Endothelial cell of umbilical vein (primary cell): ENCODE measurements at regions not wholly inside any gene's neighbourhood (a gene's known extent, or its start where the extent isn't known, plus 50 kb on each side); places are given as distances from the start of the nearest gene placed in this dataset.

Source experiments
- BruUV-seq: library from RNA; stranded (reverse); fragments of 400-500 nt; replicated peaks from 2 replicates; lab custom pipeline; 2021; lab: Mats Ljungman, UMichigan
- CTCF ChIA-PET: fragments of 300-600, 350-600 bp; sonication (Branson Sonifier 250); formaldehyde crosslinking; loops from one replicate; lab custom pipeline; 2021; ENCODE audit warnings: antibody characterized with exemption, inconsistent platforms; lab: Charles Lee
- POLR2A ChIA-PET: fragments of 300-600, 350-600 bp; sonication (Branson Sonifier 250); formaldehyde crosslinking; loops from one replicate; lab custom pipeline; 2021; ENCODE audit warnings: antibody characterized with exemption, inconsistent platforms; lab: Charles Lee
- DNase-seq: peaks from one replicate; pipeline ENCODE4 v3.0.0-alpha.2; 2011; ENCODE audit warnings: low read depth, low spot score
- FAIRE-seq: peaks from 2 replicates; lab custom pipeline; 2011; peaks lifted over from hg19 to GRCh38; lab: Jason Lieb, UNC
- H2AFZ ChIP-seq: 2 replicates; pipeline ENCODE4 v1.6.0; 2012; ENCODE audit warnings: low read depth, low read length, control low read depth, inconsistent platforms
- H3K27ac ChIP-seq: 2 replicates; pipeline ENCODE4 v1.5.1; 2011; ENCODE audit warnings: low read depth, mild to moderate bottlenecking, control low read depth, low read length, moderate library complexity; ENCODE audit not compliant: insufficient read depth
- H3K27me3 ChIP-seq, 2 experiments: 2 replicates each; pipeline versions ENCODE4 v1.6.0 to v1.6.1; 2011; ENCODE audit warnings: low read length in 2 of 2, mixed read lengths in 1 of 2; ENCODE audit not compliant: control insufficient read depth in 2 of 2, insufficient read depth in 2 of 2
- H3K36me3 ChIP-seq, 2 experiments: 2 replicates in 1 of 2; 3 replicates in 1 of 2; pipeline ENCODE4 v1.5.1; 2011; ENCODE audit warnings: low read length in 2 of 2, mild to moderate bottlenecking in 1 of 2, moderate library complexity in 1 of 2; ENCODE audit not compliant: control insufficient read depth in 2 of 2, insufficient read depth in 2 of 2; ENCODE audit errors: extremely low read depth in 1 of 2
- H3K4me1 ChIP-seq: 3 replicates; pipeline ENCODE4 v1.5.1; 2011; ENCODE audit warnings: mild to moderate bottlenecking, low read length; ENCODE audit not compliant: control insufficient read depth, insufficient read depth; ENCODE audit errors: extremely low read depth
- H3K4me2 ChIP-seq: 2 replicates; pipeline ENCODE4 v1.6.1; 2011; ENCODE audit warnings: low read length, control low read depth, mixed read lengths; ENCODE audit not compliant: insufficient read depth
- H3K4me3 ChIP-seq, 3 experiments: fragments of 200-600 bp in 1 of 3; sonication (generic), shearing (Covaris generic) in 1 of 3; replicated peaks in 1 of 3; 2 replicates each; pipeline ENCODE4 v1.5.1; 2011 to 2016; ENCODE audit warnings: control low read depth in 3 of 3, low read length in 3 of 3, mild to moderate bottlenecking in 2 of 3, inconsistent platforms in 1 of 3, low read depth in 1 of 3, moderate library complexity in 1 of 3; ENCODE audit not compliant: insufficient read depth in 1 of 3
- H3K79me2 ChIP-seq: 2 replicates; pipeline ENCODE4 v1.6.0; 2012; ENCODE audit warnings: low read length, inconsistent platforms; ENCODE audit not compliant: control insufficient read depth, insufficient read depth
- H3K9ac ChIP-seq: replicated peaks from 2 replicates; pipeline ENCODE3; 2011; ENCODE audit warnings: low read length, control low read depth; ENCODE audit not compliant: insufficient read depth; ENCODE audit errors: extremely low read depth
- H3K9me1 ChIP-seq: replicated peaks from 3 replicates; pipeline ENCODE4 v1.6.0; 2011; ENCODE audit warnings: mild to moderate bottlenecking, low read length; ENCODE audit not compliant: control insufficient read depth, insufficient read depth; ENCODE audit errors: extremely low read depth
- H3K9me3 ChIP-seq: replicated peaks from 2 replicates; pipeline ENCODE4 v1.5.1; 2012; ENCODE audit warnings: low read length, inconsistent platforms; ENCODE audit not compliant: control insufficient read depth, insufficient read depth
- H4K20me1 ChIP-seq: replicated peaks from 2 replicates; pipeline ENCODE3; 2011; ENCODE audit warnings: mild to moderate bottlenecking, low read length; ENCODE audit not compliant: control insufficient read depth, insufficient read depth; ENCODE audit errors: extremely low read depth
- EZH2 ChIP-seq: IDR thresholded peaks from 2 replicates; pipeline ENCODE4 v1.6.1; 2012; ENCODE audit warnings: borderline replicate concordance, low read depth, mild to moderate bottlenecking, moderate library complexity, low read length, inconsistent platforms; ENCODE audit not compliant: severe bottlenecking
- FOS ChIP-seq: IDR thresholded peaks from 2 replicates; pipeline ENCODE4 v1.6.1; 2011; ENCODE audit warnings: mild to moderate bottlenecking, low read length, moderate library complexity, borderline replicate concordance; ENCODE audit not compliant: insufficient read depth
- JUN ChIP-seq: IDR thresholded peaks from 2 replicates; pipeline ENCODE4 v1.6.1; 2011; ENCODE audit warnings: borderline replicate concordance, low read depth; ENCODE audit not compliant: insufficient read length, insufficient read depth
- POLR2A ChIP-seq: IDR thresholded peaks from 2 replicates; pipeline ENCODE4 v1.6.1; 2012; ENCODE audit warnings: low read depth, mild to moderate bottlenecking, control low read depth, low read length
- POLR2AphosphoS5 ChIP-seq: IDR thresholded peaks from 2 replicates; pipeline ENCODE4 v1.6.1; 2012; ENCODE audit warnings: low read depth, mild to moderate bottlenecking, control low read depth, low read length, moderate library complexity; ENCODE audit not compliant: insufficient read depth
- dilution Hi-C: fragments of 300-500 bp; cut with MboI; formaldehyde crosslinking; loops from one replicate; pipeline ENCODE4 v1.15.0; 2019; ENCODE audit warnings: low sequenced_read_pairs; ENCODE audit not compliant: extremely low pct_ligation_motif_present
- intact Hi-C: fragments of 100-400 bp; cut with micrococcal nuclease; formaldehyde crosslinking; loops from one replicate; pipeline ENCODE4 v1.10.0; 2022
- TF ChIP-seq, protein P1 (sequence below), 2 donors: IDR thresholded peaks; 1 replicate in 1 of 2; 2 replicates in 1 of 2; pipeline ENCODE4 v1.5.1; 2011; ENCODE audit warnings: low read length in 2 of 2, mild to moderate bottlenecking in 2 of 2, moderate library complexity in 2 of 2, control low read depth in 1 of 2, inconsistent platforms in 1 of 2, low read depth in 1 of 2; ENCODE audit not compliant: insufficient read depth in 1 of 2; ENCODE audit errors: extremely low read depth in 1 of 2
- TF ChIP-seq, protein P2 (sequence below): IDR thresholded peaks from 2 replicates; pipeline ENCODE4 v1.6.1; 2011; ENCODE audit not compliant: insufficient read depth, insufficient read length

DNA sequence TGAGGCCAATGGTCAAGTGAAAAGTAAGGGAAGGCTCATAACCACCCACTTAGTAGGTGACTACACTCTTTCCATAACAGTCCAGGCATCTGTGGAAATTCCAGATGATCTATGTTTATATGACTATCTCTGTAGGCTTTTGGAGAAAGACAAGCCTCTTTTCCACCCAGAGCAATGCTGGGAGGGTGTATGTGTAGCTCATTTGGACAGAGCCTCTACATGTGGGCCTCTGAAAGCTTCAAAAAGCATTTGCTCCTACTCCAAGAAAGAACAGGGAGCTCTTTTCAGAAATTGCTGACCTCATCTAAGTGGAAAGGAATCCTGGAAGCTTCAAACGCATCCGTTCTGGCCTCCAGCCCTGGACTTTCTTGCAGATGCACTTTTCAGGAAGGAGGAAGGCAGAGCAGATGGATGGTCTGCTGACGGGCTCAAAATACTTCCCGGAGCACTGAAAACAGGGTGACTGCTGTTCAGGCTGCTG, 308.7 kb downstream of the LRATD1 start:
- Histone ChIP-seq H3K27ac (no peak overlapping the region), H2AFZ (no peak overlapping the region), H3K9me1 (no peaks in the 10 kb centered on the region), H3K4me2 (no peak overlapping the region), H3K4me1 (no peaks in the 10 kb centered on the region), H3K79me2 (no peaks in the 10 kb centered on the region), H3K36me3 (no peaks in the 10 kb centered on the region), H3K4me3 (no peak overlapping the region), H3K9me3 (peaks cover 3% of the 10 kb centered on the region), H3K27me3 (no peaks in the 10 kb centered on the region), H4K20me1 (no peaks in the 10 kb centered on the region), H3K9ac (no peak overlapping the region)
- intact Hi-C loops (no loop called here), dilution Hi-C loops (no loop called here)
- BruUV-seq = no TSS peak
- TF ChIP-seq, protein P1, sequence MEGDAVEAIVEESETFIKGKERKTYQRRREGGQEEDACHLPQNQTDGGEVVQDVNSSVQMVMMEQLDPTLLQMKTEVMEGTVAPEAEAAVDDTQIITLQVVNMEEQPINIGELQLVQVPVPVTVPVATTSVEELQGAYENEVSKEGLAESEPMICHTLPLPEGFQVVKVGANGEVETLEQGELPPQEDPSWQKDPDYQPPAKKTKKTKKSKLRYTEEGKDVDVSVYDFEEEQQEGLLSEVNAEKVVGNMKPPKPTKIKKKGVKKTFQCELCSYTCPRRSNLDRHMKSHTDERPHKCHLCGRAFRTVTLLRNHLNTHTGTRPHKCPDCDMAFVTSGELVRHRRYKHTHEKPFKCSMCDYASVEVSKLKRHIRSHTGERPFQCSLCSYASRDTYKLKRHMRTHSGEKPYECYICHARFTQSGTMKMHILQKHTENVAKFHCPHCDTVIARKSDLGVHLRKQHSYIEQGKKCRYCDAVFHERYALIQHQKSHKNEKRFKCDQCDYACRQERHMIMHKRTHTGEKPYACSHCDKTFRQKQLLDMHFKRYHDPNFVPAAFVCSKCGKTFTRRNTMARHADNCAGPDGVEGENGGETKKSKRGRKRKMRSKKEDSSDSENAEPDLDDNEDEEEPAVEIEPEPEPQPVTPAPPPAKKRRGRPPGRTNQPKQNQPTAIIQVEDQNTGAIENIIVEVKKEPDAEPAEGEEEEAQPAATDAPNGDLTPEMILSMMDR (IDR thresholded peaks at IDR 0.05; ENCODE audit: extremely low read depth in 1 of 2, insufficient read depth in 1 of 2, low read depth in 1 of 2, low read length in 2 of 2) = no peak
- ChIA-PET CTCF (no interaction called here), POLR2A (no interaction called here)
- DNase-seq (no peak), FAIRE-seq (no peak)

DNA sequence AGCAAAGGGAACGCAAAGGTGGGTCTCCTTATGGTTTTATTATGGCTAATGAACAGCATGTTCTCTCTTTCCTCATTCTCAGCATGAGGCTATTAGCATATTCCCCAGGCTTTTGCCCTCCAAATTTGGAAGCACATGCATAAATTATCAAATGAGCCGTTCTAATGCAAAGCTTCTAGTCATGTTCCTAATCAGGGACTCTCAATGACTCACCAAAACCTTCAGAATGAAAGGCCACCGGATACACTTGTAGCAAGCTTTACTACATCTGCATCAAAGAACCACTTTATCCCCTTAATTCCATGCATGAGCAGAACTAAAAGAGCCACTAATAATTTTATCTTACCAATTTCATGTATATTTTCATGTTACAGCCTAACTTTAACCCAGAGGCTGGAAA, 310.5 kb downstream of the LRATD1 start:
- TF ChIP-seq, protein P1 (IDR thresholded peaks at IDR 0.05; ENCODE audit: extremely low read depth in 1 of 2, insufficient read depth in 1 of 2, low read depth in 1 of 2, low read length in 2 of 2) = no peak
- TF ChIP-seq FOS = no peak
- no peak for TF ChIP-seq POLR2A
- TF ChIP-seq EZH2 = no peak
- TF ChIP-seq POLR2AphosphoS5 = no peak
- TF ChIP-seq, protein P2, sequence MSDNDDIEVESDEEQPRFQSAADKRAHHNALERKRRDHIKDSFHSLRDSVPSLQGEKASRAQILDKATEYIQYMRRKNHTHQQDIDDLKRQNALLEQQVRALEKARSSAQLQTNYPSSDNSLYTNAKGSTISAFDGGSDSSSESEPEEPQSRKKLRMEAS = no peak
- TF ChIP-seq JUN = no peak
- FAIRE-seq (no peak), DNase-seq (no peak)
- H3K4me2 ChIP-seq = no peak overlapping the region
- no peaks in the 10 kb centered on the region for H3K9me1 ChIP-seq
- peaks cover 3% of the 10 kb centered on the region for H3K9me3 ChIP-seq
- no peak overlapping the region for H3K27ac ChIP-seq
- H3K4me1 ChIP-seq = no peaks in the 10 kb centered on the region
- H3K36me3 ChIP-seq = no peaks in the 10 kb centered on the region
- POLR2A ChIA-PET = no interaction called here
- H3K9ac ChIP-seq = no peak overlapping the region
- no peak overlapping the region for H2AFZ ChIP-seq
- dilution Hi-C loops (no loop called here), intact Hi-C loops (no loop called here)
- no peak overlapping the region for H3K4me3 ChIP-seq
- no TSS peak for BruUV-seq
- H3K79me2 ChIP-seq = no peaks in the 10 kb centered on the region
- CTCF ChIA-PET = no interaction called here
- no peaks in the 10 kb centered on the region for H4K20me1 ChIP-seq
- no peaks in the 10 kb centered on the region for H3K27me3 ChIP-seq
